ENCODE measurements at regions not wholly inside any gene's neighbourhood (a gene's known extent, or its start where the extent isn't known, plus 50 kb on each side); places are given as distances from the start of the nearest gene placed in this dataset.

- TF ChIP-seq ZBED4 (CRISPR knock-in tag; IDR thresholded peaks at IDR 0.05; ENCODE audit: borderline replicate concordance) (peak; percentile 52; the same call in 1 of the 2 replicates), IRX3 (CRISPR knock-in tag; IDR thresholded peaks at IDR 0.05; ENCODE audit: borderline replicate concordance, low read depth) (no peak), MBNL3 (CRISPR knock-in tag; conservative IDR thresholded peaks at IDR 0.05) (no peak), ELK4 (CRISPR knock-in tag; IDR thresholded peaks at IDR 0.05; ENCODE audit: borderline replicate concordance) (no peak), HNF4A (CRISPR knock-in tag; IDR thresholded peaks at IDR 0.05) (peak; percentile 77), HNRNPK (IDR thresholded peaks at IDR 0.05; ENCODE audit: low read depth, low read length, poor library complexity, severe bottlenecking) (no peak), KAT7 (CRISPR knock-in tag; IDR thresholded peaks at IDR 0.05; ENCODE audit: borderline replicate concordance) (no peak), NFYB (CRISPR knock-in tag; IDR thresholded peaks at IDR 0.05) (no peak; the same call in 1 of the 2 replicates), ZBTB7B (CRISPR knock-in tag; IDR thresholded peaks at IDR 0.05) (peak; percentile 94; the same call in 1 of the 2 replicates), ZNF20 (CRISPR knock-in tag; IDR thresholded peaks at IDR 0.05) (no peak), REPIN1 (CRISPR knock-in tag; IDR thresholded peaks at IDR 0.05; ENCODE audit: borderline replicate concordance, low read depth) (no peak), RBM39 (IDR thresholded peaks at IDR 0.05; ENCODE audit: low read depth, low read length, poor library complexity, severe bottlenecking) (no peak), NKX3-1 (CRISPR knock-in tag; IDR thresholded peaks at IDR 0.05) (no peak), HNRNPL (IDR thresholded peaks at IDR 0.05; ENCODE audit: low read depth, low read length) (peak; percentile 87), MLLT10 (CRISPR knock-in tag; IDR thresholded peaks at IDR 0.05) (no peak), CEBPZ (IDR thresholded peaks at IDR 0.05; ENCODE audit: low read length) (no peak), ZNF343 (CRISPR knock-in tag; IDR thresholded peaks at IDR 0.05) (no peak), IRF9 (CRISPR knock-in tag; IDR thresholded peaks at IDR 0.05; ENCODE audit: borderline replicate concordance) (no peak; the same call in 1 of the 2 replicates)
Observed at GRCh38 chr12:107352347-107353081, 259.2 kb upstream of the CRY1 start (continued).
